ENCODE measurements at regions not wholly inside any gene's neighbourhood (a gene's known extent, or its start where the extent isn't known, plus 50 kb on each side); places are given as distances from the start of the nearest gene placed in this dataset.

DNA sequence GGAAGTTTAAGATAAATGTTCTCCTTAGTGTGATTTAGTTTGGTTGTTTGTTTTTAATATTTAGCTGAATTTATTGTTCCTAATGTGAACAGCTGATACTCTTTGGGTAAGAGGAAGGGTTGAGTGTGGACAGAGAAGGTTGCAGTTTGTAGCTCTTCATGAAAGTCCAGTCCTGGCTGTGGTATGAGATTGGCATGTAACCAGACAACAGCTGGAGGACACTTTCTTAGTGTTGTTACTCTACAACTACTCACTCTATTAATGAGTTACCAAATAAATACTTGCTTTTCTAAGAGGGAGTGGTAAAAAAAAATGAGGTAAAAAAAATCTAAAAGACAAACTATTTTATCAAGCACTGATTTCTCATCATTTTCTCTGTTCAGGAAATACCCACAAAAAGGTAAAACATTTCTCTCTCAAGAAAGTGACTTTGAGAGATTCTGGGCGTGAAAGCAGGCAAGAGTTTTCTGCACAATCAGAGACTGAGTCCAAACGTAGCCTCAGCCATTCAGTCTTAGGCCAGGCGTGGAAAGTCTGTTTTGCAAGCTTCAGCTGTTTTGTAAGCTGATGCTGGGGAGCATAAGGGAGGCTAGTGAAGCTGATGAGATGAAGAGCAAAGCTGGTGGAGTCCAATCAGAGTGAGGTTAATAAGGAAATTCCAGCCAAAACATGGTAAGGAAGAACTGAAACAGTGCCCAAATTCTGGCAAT, 138.5 kb upstream of the ARPP21 start:
- TF ChIP-seq, protein P1, sequence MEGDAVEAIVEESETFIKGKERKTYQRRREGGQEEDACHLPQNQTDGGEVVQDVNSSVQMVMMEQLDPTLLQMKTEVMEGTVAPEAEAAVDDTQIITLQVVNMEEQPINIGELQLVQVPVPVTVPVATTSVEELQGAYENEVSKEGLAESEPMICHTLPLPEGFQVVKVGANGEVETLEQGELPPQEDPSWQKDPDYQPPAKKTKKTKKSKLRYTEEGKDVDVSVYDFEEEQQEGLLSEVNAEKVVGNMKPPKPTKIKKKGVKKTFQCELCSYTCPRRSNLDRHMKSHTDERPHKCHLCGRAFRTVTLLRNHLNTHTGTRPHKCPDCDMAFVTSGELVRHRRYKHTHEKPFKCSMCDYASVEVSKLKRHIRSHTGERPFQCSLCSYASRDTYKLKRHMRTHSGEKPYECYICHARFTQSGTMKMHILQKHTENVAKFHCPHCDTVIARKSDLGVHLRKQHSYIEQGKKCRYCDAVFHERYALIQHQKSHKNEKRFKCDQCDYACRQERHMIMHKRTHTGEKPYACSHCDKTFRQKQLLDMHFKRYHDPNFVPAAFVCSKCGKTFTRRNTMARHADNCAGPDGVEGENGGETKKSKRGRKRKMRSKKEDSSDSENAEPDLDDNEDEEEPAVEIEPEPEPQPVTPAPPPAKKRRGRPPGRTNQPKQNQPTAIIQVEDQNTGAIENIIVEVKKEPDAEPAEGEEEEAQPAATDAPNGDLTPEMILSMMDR (IDR thresholded peaks at IDR 0.05): no peak
- TF ChIP-seq, protein P2, sequence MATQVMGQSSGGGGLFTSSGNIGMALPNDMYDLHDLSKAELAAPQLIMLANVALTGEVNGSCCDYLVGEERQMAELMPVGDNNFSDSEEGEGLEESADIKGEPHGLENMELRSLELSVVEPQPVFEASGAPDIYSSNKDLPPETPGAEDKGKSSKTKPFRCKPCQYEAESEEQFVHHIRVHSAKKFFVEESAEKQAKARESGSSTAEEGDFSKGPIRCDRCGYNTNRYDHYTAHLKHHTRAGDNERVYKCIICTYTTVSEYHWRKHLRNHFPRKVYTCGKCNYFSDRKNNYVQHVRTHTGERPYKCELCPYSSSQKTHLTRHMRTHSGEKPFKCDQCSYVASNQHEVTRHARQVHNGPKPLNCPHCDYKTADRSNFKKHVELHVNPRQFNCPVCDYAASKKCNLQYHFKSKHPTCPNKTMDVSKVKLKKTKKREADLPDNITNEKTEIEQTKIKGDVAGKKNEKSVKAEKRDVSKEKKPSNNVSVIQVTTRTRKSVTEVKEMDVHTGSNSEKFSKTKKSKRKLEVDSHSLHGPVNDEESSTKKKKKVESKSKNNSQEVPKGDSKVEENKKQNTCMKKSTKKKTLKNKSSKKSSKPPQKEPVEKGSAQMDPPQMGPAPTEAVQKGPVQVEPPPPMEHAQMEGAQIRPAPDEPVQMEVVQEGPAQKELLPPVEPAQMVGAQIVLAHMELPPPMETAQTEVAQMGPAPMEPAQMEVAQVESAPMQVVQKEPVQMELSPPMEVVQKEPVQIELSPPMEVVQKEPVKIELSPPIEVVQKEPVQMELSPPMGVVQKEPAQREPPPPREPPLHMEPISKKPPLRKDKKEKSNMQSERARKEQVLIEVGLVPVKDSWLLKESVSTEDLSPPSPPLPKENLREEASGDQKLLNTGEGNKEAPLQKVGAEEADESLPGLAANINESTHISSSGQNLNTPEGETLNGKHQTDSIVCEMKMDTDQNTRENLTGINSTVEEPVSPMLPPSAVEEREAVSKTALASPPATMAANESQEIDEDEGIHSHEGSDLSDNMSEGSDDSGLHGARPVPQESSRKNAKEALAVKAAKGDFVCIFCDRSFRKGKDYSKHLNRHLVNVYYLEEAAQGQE (IDR thresholded peaks at IDR 0.05; ENCODE audit: insufficient read depth in 1 of 2, low read depth in 2 of 2, low read length in 1 of 2): no peak
- no peak for TF ChIP-seq POLR2AphosphoS5 (IDR thresholded peaks at IDR 0.05; ENCODE audit: low read depth, low read length)
